ENCODE measurements at regions not wholly inside any gene's neighbourhood (a gene's known extent, or its start where the extent isn't known, plus 50 kb on each side); places are given as distances from the start of the nearest gene placed in this dataset.

GRCh38 chr7:17697128-17697881, 243.0 kb downstream of the SNX13 start:
- TF ChIP-seq EZH2 (IDR thresholded peaks at IDR 0.05; ENCODE audit: low read depth) (no peak), CTCF (conservative IDR thresholded peaks at IDR 0.05) (no peak)

All from PC-9 (cell line).